ENCODE measurements at regions not wholly inside any gene's neighbourhood (a gene's known extent, or its start where the extent isn't known, plus 50 kb on each side); places are given as distances from the start of the nearest gene placed in this dataset.

DNA sequence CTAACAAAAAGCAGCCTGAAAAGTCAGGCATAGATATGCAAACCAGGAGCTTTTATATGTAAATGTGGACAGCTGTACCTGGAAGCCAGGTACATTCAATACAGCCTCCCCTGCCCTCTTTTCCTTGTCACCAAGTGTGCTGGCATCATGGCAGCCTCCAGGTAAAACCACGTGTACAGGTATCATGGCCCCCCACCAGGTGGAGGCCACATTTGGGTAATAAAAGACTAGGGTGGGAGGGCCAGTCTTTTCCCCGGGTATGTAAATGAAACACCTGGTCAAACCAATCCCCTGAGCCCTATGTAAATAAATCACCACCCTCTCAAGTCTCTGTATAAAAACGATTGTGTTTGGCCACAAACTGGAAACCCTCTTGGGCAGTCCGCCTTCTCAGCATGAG lies 226.4 kb upstream of the GOT2 start:
- TF ChIP-seq THAP11 (CRISPR knock-in tag; IDR thresholded peaks at IDR 0.05) (no peak), HINFP (CRISPR knock-in tag; IDR thresholded peaks at IDR 0.05; ENCODE audit: low read depth) (no peak)

All from HepG2 (cell line).